ENCODE measurements at regions not wholly inside any gene's neighbourhood (a gene's known extent, or its start where the extent isn't known, plus 50 kb on each side); places are given as distances from the start of the nearest gene placed in this dataset.

DNA sequence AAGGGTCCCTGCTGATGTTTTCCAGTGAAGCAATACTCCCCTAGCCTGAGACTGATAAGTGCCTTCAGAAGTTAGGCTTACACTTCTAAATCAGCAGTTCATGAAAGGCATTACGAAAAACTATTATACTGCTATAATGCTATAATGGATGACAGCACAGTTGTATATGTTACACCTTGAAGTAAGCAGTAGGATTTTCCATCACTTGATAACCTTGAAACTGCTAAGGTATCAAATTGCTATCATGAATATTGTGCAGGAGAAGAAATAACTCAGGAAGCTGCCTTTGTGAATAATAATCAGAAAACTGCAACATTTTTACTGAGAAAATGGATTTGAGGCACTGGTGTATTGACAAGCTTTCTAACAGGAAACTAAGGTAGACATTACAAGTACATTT, 142.3 kb downstream of the HNMT start:
- DNase-seq, result no peak

DNA sequence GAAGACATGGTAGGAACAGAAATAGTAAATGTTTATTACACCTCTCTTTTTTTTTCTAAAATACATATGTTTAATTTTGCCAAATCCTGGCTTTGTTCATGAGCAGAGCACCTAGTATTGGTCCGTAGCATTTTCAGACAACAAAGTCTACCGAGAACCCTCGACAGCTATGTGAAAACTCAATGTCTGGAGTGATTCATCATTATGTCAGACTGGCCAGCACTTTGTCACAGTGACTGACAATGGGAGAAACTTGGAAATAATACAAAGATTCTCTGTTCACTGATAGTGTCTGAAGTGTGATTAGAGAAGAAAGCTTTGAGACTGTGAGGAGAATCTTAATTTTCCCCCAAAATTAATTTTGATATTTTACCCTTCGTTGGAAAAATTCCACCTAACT, 143.0 kb downstream of the HNMT start:
- no peak for DNase-seq

DNA sequence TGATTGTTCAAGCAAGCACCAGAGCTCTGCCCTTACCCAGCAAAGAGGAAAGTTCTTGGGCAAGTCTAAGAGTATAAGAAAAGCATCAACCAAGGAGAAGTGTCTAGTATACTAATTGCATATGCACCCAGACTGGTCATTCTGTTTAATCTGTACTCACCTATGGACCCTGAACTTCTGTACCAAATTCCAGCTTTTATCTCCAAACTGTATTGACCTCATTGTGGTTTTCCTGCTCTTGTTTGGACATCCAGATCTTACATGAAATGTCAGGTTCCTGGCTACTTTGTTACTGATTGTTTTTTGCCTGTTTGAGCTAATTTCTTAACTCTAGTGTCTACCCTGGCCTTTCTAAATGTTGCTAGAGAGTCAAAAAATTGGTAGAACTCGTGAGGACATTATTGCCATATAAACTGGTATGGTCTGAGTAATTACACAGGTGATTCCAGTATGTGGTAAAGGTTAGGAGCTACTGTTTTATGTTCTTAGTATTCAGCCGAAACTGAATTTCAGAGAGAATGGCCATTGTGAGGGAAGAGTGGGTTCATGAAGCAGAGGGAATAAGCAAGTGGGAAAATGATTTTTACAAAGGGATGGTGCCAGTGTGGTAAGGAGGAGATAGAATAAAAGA, 146.3 kb downstream of the HNMT start:
- no peak for DNase-seq

DNA sequence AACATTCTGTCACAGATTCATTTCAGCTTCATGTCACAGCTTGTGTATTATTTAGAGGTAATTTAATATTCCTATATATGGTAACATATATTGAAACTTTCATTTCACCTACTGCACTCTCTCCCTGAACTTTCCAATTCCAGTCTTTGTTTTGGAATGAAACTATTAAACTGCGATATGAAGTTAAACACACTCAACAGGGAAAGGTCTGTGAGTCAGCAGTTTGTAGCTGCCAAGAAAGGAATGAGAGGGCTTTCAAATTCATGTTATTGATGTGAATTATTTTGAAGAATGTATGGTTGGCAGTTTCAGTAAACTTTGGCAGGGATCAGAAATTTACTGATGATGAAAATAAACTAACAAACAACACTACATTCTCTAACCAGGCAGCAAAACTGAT, 148.3 kb downstream of the HNMT start:
- no peak for DNase-seq

DNA sequence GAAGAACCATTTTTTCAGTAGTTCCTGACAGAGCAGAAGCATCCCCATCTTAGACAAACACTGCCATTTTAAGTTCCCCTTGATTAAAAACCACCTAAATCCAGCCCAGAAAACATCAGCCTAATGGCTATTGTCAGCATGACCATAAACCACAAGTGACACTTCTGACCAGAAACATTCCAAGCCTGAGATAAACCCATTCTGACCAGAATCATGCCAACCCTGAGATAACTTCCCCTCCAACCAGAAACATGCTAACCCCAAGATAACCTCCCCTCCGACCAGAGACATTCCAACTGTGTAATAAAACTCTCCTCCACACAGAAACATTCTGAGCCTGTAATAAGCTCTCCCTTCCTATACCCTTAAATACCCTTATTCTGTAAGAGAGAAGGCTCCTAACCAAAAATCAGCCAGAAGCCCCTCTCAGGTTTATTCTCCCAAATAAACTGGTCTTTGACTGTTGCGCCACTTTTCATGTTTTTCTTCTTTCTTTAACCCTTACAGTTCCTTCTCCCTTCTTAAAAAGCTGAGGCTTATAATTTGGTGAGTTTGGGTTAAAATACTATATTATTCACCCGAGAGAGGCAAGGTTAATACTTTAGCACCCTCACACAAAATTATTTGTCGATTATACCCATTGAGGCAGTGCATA, 149.7 kb downstream of the HNMT start:
- no peak for DNase-seq

DNA sequence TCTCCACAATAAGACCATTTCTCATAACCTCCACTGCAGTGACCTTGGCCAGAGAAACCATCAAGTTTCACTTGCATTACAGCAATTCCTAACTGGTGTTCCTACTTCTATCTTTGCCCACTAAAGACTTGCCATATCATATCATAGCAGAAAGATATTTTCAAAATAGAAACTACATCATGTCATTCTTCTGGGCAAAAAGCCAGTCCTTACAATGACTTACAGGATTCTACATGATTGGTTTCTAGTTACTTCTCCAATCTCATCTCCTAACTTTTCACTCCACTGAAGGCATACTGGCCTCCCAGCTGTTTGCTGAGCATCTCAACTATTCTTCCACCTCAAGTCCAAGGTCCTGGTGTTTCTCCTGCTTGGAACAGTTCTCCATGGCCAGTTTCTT, 151.4 kb downstream of the HNMT start:
- DNase-seq, result no peak

DNA sequence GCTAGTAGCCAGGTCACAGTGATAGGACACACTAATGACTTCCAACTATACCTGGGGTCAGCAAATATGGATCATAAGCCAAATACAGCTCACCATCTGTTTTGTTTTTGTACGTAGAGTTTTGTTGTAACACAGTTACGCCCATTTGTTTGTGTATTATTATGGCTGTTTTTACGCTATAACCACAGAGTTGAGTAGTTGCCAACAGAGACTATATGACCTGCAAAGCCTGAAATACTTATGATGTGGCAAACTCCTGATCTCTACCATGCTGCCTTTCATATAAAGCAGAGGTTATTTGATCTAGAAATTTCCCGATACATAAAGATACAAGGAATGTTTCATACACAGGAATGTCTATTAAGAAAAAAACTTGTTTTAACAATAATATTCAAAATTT, 152.2 kb downstream of the HNMT start:
- no peak for DNase-seq

DNA sequence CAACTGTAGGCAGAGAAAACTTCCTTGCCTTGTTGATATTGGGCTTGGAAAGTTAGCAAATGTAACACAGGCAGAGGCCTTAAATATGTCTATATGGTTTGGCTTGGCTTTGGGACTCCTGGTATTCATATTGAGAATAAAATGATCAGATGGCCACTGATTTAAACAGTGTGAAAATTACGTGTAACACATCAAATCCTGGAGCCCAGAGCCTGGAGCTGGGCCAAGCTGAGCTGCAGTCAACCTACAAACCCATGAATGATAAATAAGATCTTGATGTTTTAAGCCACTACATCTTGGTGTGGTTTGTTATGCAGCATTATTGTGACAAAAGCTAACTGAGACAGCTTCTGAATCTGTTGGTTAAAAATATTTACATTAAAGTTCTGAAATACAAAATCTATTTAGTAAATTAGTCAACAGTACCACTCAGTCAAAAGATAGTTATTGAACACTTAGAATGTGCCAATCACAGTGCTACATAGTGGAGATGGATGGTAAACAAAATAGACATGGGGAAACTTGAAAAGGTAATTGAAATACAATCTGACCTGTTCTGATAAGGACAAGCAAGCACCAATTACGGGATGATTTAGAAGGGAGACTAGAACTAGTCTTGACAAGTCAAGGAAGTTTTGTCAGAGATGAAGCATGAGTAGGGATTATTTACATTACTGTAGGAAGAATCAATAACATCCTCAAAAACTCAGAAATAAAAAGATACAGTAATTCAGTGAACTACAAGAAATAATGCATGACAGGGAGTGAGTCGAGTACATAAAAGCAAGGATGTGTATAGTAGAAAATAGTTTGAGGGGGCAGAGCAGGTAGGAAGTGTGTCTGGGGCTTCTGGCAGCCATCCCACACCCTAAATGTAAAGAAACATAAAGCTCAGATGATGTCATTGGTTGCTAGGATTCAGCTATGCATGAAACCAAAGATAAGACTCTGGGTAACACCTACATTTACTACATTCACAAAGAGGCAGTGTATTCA, 157.7 kb downstream of the HNMT start:
- peak; percentile 87 for DNase-seq

DNA sequence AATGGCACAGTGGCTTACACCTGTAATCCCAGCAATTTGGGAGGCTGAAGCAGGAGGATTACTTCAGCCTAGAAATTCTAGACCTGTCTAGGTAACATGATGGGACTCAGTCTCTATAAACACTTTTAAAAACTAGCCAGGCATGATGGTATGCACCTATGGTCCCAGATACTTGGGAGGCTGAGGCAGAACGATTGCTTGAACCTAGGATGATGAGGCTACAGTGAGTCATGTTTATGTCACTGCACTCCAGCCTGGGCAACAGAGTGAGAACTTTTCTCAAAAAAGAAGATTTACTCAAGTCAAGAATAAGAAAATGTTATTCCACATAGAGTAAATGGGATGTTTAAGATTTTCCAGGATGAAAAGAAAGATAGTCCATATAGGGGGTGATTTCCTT, 158.6 kb downstream of the HNMT start:
- no peak for DNase-seq

DNA sequence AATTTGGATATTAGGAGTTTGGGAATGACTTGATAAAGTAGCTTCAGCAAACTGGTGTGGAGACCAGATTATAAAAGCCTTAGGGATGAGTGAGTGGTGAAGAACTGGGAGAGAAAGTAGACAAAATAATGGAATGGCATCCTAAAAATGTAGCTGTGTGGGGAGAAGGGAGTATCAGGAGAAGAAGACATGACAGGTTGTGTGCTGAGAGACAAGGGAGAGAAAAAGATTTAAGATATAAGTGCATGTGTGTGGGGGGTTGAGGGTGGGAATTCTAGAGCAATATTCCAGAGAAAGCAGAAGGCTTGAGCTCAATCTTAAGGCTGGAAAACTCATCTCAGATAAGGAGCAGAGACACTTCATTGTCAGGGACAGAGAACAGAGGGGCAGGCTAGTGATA, 159.5 kb downstream of the HNMT start:
- no peak for DNase-seq

DNA sequence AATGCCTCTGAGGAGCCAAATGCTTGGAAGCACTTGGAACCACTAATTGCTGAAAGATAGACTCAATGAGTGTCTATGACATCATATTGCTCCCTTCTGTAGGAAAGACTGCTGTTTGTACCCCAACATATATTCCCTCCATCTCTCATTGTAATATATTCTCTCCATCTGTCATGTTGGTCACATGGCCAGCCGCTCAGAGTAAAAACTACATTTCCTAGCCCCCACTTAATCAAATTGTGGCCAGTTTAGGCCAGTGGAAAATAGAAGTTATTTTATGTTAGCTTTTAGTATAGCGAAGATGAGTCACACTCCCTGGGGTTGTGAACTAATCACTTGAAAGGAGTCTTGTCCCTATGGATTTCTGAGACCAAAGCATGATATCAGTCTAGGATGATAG, 160.2 kb downstream of the HNMT start:
- DNase-seq, result no peak

DNA sequence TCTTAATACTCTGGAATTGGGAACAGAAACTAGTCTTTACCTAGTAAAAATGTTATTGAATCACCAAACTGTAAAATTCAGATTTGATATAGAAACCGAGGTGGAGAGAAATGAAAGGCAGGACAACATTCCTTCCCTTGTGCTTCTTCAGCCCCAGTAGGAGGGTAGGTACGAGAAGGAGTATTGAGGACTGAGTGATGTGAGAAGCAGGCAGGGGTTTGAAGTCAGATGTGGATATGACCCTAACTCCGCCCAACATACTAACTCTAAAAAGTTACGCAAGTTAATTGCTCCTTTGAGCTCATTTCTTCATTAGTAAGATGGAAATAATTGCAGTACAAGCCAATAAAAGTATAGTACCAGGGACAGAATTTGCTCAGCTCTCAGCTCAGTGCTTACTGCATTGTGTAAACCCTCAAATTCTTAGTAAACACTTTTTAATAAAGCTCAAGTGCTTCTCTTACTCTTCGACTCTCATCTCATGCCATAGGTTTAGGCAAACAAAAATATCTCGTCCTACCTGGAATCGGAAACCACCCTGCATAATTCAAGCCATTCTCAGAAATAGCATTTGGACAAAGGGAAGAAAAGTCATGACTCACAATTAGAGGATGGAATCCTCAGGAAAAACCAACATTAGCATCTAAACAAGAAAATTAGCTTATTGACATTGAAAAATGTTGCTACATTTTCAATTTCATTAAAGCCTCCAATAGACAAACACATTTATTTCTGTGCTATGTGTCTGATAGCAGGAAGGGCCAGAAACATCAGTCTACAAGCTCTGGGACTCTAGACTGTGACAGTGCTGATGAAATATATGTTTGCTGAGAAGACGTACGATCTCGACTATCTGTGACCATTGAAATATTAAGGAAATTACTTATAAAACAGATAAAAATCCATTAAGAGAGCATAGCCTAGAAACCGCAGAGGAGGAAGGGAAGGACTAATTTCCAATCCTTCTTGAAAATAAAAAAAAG, 161.3 kb downstream of the HNMT start:
- DNase-seq, result no peak

DNA sequence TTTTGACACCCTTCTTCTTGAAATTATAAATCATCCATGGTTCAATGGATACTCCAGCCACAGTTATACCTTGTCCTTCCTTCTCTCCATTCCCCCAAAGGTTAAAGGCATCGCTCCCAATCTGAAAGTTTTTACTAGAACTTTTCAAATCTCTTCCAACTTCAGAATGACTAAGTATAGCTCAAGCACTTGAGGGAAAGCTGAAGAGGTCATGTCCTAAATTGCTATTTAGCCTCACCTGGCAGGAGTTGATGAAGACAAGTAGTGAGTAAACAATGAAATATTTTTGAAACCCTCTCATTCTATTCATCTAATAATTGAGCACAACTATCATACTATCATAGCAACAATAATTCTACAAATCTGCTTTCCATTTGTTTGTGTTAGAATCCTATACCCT, 167.8 kb downstream of the HNMT start:
- no peak for DNase-seq

DNA sequence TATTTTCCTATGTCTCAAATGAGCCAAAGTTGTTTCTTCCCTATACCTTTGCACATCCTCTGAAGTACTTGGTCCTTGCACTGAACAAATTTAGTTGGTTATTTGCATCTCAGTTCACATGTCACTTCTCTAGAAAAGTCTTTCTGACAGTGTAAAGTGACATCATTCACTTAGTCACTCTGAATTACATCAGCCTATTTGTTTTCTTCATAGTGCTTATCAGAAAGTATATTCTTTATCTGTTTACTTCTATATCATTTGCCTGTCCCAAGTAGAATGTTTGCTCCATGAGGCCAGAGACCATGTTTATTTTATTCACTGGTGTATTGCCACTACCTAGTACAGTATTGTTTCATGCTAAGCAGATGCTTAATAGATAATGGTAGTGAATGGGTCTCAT, 173.7 kb downstream of the HNMT start:
- no peak for DNase-seq

DNA sequence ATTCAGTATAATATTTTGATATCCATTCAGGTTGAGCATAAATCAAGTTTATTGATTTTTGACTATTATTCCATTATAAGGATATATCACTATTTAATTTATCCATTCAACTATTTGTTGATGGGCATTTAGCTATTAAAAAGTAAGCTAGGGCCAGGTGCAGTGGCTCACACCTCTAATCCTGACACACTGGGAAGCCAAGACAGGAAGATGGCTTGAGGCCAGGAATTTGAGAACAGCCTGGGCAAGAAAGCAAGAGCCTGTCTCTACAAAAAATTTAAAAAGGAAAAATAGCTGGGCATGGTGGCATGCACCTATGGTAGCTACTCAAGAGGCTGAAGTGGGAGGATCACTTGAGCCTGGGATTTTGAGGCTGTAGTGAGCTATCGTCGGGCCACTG, 183.5 kb downstream of the HNMT start:
- DNase-seq, result no peak

DNA sequence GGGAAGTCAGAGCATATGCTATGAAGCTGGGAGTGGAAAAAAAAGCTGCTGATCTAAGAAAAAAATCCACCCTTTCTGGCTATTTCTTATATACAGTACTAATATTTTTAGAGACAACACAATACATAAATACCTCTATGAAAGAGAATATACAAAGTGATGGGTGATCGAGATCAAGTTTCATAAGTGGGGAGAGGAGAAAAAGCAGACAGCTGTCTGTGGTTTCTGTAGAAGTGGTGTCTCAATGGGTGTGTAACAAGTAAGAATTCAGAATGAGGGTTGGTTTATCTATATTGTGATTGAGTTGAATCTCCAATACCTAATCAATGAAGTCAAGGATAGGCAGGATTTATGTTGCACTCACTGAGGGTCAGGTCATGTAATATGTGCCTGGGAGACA, 191.0 kb downstream of the HNMT start:
- no peak for DNase-seq

DNA sequence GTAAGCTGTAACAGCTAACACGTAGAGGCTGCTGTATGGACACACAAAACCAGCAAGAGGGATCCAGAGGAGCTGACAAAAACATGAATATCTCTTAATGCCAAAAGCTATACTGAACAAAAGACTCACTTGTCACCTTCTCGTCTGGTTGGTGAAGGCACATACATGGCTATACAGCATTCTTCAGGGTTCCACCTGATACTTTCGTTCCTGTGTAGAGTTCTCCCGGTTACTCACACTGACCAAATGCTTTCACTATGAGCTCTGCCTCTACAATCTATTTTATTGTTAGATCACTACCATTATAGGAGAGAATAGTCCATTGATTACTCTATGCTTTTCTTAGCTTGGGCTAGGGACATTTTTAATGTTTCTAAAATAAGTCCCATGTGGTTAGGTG, 193.1 kb downstream of the HNMT start:
- DNase-seq, result no peak

DNA sequence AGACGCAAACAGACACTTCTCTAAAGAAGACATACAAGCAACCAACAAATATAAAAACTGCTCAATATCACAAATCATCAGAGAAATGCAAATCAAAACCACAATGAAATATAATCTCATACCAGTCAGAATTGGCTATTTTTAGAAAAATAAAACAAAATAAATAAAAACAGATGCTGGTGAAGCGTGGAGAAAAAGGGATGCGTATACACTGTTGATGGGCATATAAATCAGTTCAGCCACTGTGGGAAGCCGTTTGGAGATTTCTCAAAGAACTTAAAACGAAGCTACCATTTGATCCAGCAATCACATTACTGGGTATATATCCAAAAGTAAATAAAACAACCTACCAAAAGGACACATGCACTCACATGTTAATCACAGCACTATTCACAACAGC, 206.2 kb downstream of the HNMT start:
- no peak for DNase-seq

DNA sequence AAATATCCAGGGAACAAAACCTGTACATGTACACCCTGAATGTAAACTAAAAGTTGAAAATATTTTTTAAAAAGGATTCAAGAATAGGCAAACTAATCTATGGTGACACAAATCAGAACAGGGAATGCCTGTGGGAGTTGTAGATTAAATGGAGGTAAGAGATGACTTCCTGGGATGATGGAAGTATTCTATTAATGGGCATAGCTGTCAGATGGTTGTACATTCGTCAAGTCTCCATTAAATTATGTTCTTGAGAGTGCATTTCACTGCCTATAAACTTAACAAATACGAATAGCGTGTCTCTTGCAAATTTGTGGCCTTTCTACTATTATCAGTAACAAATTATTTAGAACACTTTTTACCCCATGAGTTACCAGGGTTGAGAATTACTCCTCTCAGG, 207.0 kb downstream of the HNMT start:
- no peak for DNase-seq

DNA sequence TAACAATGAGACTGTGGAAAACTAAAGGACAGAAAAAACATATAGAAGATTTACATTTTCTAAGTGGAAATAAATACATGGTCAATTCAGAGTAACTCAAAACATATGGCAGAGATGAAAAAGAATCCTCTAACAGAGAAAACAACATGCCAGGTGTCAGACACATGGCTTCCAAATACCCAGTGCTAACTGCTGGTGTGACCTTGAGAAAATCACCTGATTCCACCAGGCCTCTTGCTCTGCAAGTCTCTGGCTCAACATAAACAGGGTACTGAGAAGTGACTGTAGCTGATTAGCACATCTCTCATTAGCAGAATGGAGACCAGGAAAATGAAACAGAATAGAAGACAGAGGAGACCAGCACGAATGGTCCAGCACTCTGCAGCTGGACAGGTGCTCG, 210.8 kb downstream of the HNMT start:
- DNase-seq, result no peak

DNA sequence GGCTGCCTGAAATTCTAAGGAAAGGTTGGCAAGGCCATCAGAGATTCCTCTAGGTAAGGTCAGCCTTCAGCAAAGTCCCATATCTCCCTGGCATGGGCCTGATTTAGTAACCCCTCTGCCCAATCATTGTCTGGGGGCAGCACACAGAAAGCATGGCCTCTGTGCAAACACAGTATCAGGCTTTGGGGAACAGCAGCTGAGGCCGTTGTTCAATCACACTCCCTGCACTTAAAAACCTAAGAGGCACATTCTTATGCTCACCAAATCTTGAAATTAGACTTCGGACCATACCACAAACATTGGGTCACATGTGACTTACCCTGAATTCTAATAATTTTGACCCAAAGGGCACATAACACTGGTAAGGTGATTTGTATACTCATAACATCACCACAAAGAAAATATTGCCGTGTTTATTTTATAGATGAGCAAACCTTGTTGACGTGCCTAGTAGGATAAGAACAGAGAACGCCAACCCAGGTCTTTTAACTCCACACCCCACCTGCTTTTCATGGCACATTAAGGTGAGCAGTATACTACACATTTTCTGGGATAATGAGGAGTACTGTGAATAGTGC, 212.7 kb downstream of the HNMT start:
- DNase-seq, result no peak

DNA sequence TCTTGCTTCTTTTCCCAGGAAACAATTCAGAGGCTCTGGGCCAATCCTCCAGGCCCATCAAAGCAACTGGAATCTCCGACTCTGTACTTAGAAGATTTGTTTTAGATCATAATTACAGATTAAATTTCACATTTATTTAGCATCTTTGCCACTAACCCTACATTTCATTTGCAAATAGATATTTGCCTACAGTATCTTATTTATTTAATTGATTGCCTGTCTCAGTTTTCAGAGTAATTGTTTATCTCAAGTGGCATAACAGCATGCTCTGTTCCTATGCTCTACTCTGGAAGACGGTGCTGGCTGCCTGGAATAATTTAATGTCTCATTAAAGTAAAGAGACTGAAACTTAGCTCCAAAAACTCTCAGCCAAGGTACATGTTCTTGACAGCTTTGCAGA, 213.4 kb downstream of the HNMT start:
- peak; percentile 55 for DNase-seq
